A549 (cell line): ENCODE measurements at regions not wholly inside any gene's neighbourhood (a gene's known extent, or its start where the extent isn't known, plus 50 kb on each side); places are given as distances from the start of the nearest gene placed in this dataset.

Experiments
- RFX5 ChIP-seq: fragments of 450-650 bp; IDR thresholded peaks from 2 replicates; pipeline ENCODE4 v1.7.1; 2014; ENCODE audit warnings: antibody characterized with exemption, mild to moderate bottlenecking, moderate library complexity
- TF ChIP-seq, protein P1 (sequence below): IDR thresholded peaks from 2 replicates; pipeline ENCODE4 v1.6.1; 2012
- TF ChIP-seq, protein P2 (sequence below): fragments of 200-600 bp; sonication (generic); IDR thresholded peaks from 2 replicates; pipeline ENCODE4 v1.6.1; 2016; ENCODE audit warnings: antibody characterized with exemption, mild to moderate bottlenecking, moderate library complexity
- TF ChIP-seq, protein P3 (sequence below): fragments of >200 bp; sonication (Bioruptor Twin); formaldehyde crosslinking; IDR thresholded peaks from 3 replicates; pipeline ENCODE4 v1.5.1; 2016

DNA sequence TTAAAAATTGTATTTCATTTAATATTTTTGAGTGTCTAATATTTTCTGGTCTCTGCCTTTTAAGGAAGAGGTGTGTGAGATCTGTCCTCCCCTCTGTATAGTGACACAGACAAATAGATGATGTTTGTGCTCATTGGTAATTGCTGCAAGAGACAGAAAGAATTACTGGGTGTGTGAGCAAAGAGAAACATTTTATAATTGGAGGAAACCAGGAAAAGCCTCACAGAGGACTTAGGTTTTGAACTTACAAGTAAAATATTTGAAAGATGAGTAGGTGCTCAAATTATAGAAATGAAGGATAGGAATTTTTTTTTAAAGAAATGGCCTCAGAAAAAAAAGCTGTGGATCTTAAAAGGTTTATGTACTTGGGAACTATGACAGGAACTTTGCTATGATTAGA lies 149.8 kb downstream of the SPCS3 start:
- TF ChIP-seq, protein P1, sequence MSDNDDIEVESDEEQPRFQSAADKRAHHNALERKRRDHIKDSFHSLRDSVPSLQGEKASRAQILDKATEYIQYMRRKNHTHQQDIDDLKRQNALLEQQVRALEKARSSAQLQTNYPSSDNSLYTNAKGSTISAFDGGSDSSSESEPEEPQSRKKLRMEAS = no peak
- no peak for TF ChIP-seq RFX5
- TF ChIP-seq, protein P2, sequence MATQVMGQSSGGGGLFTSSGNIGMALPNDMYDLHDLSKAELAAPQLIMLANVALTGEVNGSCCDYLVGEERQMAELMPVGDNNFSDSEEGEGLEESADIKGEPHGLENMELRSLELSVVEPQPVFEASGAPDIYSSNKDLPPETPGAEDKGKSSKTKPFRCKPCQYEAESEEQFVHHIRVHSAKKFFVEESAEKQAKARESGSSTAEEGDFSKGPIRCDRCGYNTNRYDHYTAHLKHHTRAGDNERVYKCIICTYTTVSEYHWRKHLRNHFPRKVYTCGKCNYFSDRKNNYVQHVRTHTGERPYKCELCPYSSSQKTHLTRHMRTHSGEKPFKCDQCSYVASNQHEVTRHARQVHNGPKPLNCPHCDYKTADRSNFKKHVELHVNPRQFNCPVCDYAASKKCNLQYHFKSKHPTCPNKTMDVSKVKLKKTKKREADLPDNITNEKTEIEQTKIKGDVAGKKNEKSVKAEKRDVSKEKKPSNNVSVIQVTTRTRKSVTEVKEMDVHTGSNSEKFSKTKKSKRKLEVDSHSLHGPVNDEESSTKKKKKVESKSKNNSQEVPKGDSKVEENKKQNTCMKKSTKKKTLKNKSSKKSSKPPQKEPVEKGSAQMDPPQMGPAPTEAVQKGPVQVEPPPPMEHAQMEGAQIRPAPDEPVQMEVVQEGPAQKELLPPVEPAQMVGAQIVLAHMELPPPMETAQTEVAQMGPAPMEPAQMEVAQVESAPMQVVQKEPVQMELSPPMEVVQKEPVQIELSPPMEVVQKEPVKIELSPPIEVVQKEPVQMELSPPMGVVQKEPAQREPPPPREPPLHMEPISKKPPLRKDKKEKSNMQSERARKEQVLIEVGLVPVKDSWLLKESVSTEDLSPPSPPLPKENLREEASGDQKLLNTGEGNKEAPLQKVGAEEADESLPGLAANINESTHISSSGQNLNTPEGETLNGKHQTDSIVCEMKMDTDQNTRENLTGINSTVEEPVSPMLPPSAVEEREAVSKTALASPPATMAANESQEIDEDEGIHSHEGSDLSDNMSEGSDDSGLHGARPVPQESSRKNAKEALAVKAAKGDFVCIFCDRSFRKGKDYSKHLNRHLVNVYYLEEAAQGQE = no peak
- TF ChIP-seq, protein P3, sequence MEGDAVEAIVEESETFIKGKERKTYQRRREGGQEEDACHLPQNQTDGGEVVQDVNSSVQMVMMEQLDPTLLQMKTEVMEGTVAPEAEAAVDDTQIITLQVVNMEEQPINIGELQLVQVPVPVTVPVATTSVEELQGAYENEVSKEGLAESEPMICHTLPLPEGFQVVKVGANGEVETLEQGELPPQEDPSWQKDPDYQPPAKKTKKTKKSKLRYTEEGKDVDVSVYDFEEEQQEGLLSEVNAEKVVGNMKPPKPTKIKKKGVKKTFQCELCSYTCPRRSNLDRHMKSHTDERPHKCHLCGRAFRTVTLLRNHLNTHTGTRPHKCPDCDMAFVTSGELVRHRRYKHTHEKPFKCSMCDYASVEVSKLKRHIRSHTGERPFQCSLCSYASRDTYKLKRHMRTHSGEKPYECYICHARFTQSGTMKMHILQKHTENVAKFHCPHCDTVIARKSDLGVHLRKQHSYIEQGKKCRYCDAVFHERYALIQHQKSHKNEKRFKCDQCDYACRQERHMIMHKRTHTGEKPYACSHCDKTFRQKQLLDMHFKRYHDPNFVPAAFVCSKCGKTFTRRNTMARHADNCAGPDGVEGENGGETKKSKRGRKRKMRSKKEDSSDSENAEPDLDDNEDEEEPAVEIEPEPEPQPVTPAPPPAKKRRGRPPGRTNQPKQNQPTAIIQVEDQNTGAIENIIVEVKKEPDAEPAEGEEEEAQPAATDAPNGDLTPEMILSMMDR = no peak
